ENCODE measurements at regions not wholly inside any gene's neighbourhood (a gene's known extent, or its start where the extent isn't known, plus 50 kb on each side); places are given as distances from the start of the nearest gene placed in this dataset.

DNA sequence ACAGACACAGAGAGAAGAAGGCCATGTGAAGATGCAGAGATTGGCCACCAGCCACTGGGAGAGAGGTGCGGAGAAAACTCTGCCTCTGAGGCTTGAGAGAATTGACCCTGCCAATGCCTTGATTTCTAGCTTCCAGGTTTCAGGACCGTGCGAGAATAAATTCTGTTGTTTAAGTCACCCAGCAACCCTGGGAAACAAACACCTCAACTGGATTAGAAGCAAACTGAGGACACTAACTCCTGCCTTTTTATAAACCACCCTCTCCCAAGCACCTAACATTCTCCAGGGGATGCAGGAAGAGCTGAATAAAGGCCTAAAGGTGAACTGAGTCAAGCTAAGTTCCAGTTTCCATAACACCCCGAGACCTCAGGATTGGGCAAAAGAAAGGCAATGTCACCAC lies 136.1 kb downstream of the ANKRD60 start:
- DNase-seq (ENCODE audit: low read depth in 4 of 4, low spot score in 1 of 4), result no peak

DNA sequence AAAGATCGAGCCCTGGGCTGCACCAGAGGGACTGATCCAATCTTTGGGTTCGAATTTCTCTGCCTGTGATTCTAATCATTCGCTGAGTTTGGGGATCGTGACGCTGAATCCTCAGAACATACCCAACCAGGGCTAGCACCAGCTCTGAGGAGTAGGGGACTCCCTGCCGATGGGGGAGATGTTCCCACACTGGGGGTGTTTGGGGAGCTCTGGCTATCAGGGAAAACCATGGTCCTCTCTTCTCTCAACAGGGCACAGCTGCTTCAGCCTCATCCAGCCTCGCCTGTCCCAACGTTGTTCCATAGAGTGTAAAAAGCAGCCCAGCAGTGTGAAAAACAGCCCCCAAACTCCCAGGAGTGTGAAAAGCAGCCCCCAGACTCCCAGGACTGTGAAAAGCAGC lies 136.6 kb downstream of the ANKRD60 start:
- no peak for DNase-seq (ENCODE audit: low read depth in 4 of 4, low spot score in 1 of 4)

- DNase-seq (ENCODE audit: low read depth in 4 of 4, low spot score in 1 of 4), result no peak
Observed at GRCh38 chr20:58090161-58090560, 138.3 kb downstream of the ANKRD60 start.

DNA sequence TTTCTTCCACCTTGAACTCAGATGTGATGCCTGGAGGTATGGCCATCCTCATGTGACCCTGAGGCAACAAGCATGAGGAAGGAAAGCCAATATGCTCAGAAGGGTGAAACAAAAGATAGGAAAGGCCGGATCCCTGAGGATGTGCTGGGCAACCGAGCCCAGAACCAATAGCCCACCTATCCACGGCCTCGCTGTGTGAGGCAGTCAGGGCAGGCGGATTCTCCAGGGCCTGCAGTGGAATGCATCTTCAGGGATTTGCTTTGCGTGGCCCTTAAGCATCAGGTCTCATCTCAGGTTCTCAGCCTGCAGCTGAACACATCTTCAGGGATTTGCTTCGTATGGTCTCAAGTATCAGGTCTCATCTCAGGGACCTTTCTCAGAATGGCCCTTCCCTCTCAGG lies 139.8 kb downstream of the ANKRD60 start:
- no peak for DNase-seq (ENCODE audit: low read depth in 4 of 4, low spot score in 1 of 4)

GRCh38 chr20:58088105-58088504 lies 140.3 kb downstream of the ANKRD60 start:
- no peak for DNase-seq (ENCODE audit: low read depth in 4 of 4, low spot score in 1 of 4)

GRCh38 chr20:58087562-58087858 lies 140.9 kb downstream of the ANKRD60 start:
- DNase-seq (ENCODE audit: low read depth in 4 of 4, low spot score in 1 of 4), result no peak

GRCh38 chr20:58086763-58087561 lies 141.5 kb downstream of the ANKRD60 start:
- peak in 1 of 4 experiments; percentile 9 for DNase-seq (ENCODE audit: low read depth in 4 of 4, low spot score in 1 of 4)

- no peak for DNase-seq (ENCODE audit: low read depth in 4 of 4, low spot score in 1 of 4)
Observed at GRCh38 chr20:58084966-58085365, 143.5 kb downstream of the ANKRD60 start.

GRCh38 chr20:58084566-58084965 lies 143.9 kb downstream of the ANKRD60 start:
- DNase-seq (ENCODE audit: low read depth in 4 of 4, low spot score in 1 of 4), result no peak

GRCh38 chr20:58081846-58082245 lies 146.6 kb downstream of the ANKRD60 start:
- no peak for DNase-seq (ENCODE audit: low read depth in 4 of 4, low spot score in 1 of 4)

- DNase-seq (ENCODE audit: low read depth in 4 of 4, low spot score in 1 of 4), result no peak
Observed at GRCh38 chr20:58078741-58079522, 149.5 kb downstream of the ANKRD60 start.

GRCh38 chr20:58077282-58077681 lies 151.2 kb downstream of the ANKRD60 start:
- no peak for DNase-seq (ENCODE audit: low read depth in 4 of 4, low spot score in 1 of 4)

DNA sequence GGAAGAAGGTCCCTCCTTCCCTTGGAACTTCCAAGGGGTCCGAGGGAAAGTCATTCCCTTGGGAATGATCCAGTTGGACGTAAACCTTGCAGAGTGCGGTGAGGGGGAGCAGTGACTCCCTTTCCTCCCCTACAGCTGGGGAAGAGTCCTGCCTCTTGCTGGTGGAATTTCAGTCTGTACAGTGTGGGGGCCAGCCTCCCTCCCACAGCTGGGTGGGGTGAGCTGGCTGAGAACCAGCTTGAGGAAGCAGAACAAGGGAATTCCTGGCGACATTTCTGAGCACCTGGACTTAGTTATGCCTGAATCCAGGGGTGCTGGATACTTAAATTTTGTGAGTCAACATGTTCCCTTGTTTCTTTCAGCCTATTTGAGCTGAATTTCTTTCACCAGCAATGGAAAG lies 152.0 kb downstream of the ANKRD60 start:
- DNase-seq (ENCODE audit: low read depth in 4 of 4, low spot score in 1 of 4), result no peak

DNA sequence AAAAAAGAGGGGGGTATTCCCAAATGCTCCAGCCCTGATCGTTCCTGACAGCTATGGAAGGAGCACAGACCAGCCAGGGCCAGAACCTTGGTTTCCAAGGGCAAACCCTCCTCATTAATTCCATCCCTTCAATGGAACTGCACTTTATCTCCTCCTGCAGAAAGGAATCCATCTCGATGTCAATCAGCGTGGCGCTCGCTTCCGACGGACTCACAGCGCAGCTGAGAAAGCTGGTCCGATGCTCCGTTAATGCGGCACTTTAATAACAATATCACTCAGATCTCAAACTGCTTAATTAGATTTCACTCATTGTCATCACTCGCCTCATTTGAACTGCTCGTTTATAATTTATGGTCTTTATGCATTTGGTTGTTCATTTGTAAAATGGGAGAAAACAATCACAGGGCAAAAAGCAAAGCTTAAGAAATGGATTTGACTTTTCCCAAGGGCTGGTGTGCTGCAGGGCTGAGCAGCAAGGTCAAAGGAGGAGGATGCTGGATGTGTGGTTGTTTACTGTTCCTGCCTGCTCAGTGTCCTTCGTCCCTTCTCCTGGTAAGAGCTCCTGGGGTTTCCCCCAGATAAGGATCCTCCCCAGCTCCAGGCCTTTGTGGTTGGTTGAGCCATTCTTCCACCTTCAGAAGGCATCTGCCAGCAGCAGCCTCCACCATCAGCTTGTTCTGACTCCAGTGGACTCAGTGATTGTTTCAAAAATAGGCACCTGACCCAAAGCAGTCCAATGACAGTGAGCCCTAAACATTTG lies 152.7 kb downstream of the ANKRD60 start:
- no peak for DNase-seq (ENCODE audit: low read depth in 4 of 4, low spot score in 1 of 4)

DNA sequence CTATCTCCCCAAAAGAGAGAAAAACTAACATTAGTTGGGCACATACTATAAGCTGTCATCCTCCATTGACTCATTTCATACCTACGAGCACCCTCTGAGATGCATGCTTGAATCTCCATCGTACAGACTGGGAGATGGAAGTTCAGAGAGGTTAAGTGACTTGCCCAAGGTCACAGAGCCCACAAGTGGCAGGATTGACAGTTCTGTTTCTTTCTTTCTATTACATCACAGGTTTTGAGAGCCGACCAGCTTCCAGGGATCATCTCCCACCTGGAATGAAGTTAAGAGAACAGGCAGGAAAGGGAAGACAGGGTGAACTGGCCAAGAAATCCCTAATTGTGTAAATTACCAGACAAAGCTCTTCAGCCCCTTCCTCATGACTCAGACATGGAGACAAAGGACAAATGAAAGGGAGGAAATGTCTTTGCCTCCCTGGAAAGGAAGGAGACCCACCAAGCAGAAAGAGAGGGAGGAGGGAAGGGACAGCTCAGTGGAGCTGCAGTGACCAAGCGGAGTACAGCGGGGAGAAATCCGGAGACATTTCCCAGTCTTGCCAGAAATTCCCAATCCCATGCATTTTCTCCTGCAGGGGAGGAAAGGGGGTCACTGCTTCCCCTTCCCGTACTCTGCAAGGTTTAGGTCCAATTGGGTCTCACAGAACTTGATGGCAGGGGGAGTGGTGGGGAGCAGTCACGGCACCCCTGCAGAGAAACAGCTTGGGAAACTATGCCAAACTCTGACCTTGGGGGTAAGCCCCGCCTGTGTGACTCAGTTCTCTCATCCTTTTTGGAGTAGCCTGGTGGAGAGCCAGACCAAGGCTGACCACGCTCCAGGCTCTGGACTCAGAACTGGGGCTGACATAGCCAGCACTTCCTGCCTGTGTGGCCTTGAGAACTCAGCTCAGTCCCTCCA lies 154.3 kb downstream of the ANKRD60 start:
- no peak for DNase-seq (ENCODE audit: low read depth in 4 of 4, low spot score in 1 of 4)

GRCh38 chr20:58072695-58073671 lies 155.5 kb downstream of the ANKRD60 start:
- DNase-seq (ENCODE audit: low read depth in 4 of 4, low spot score in 1 of 4), result no peak

DNA sequence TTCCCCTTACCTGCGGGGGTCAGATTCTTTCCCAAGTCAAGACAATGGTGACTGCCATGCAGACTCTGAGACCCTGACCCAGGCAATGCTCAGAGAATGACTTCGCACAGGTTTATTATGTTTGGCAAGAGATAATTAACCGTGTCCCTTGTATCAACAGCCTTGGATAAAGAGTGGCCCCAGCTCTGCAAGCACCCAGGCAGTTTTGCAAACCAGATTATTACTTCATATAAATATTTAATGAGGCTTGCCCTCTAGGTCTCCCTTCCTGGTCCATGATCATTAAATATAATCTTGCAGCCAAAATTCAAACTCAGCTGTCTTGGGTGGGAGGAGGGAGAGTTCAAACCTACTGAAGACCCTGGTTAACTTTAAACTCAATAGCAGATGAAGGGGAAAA lies 156.5 kb downstream of the ANKRD60 start:
- no peak for DNase-seq (ENCODE audit: low read depth in 4 of 4, low spot score in 1 of 4)

DNA sequence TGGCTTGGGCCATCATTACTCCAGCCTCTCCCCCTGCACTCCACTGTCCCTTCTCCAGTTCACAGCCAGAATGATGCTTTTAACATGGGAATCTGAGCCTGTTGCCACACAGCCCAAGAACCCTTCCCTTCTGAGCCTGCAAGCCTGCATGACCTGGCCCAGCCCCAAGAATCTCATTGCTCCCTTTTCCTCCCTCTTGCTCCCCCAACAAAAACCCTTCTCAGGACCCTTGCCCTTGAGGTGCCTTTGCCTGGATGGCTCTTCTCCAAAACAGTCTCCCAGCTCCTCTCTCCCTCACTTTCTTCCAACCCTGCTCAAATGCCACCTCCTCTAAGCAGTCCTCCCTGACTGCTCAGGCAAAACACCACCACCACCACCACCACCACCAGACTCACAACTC lies 157.2 kb downstream of the ANKRD60 start:
- no peak for DNase-seq (ENCODE audit: low read depth in 4 of 4, low spot score in 1 of 4)

- DNase-seq (ENCODE audit: low read depth in 4 of 4, low spot score in 1 of 4), result no peak
Observed at GRCh38 chr20:58070664-58071196, 157.7 kb downstream of the ANKRD60 start.

Data from stimulated activated CD4-positive, alpha-beta T cell treated with anti-CD3 and anti-CD28 coated beads, Interleukin-1b, Interleukin-23, amount 100 ng/mL, for 24 hours (primary cell).